IMR-90 (cell line): ENCODE measurements at regions not wholly inside any gene's neighbourhood (a gene's known extent, or its start where the extent isn't known, plus 50 kb on each side); places are given as distances from the start of the nearest gene placed in this dataset.

Source experiments
- CEBPB ChIP-seq: IDR thresholded peaks from 2 replicates; pipeline ENCODE4 v1.6.1; 2012; ENCODE audit warnings: low read depth, low read length, improper control_type of control experiment
- MAZ ChIP-seq: IDR thresholded peaks from 2 replicates; pipeline ENCODE4 v1.6.1; 2012; ENCODE audit warnings: low read depth, mild to moderate bottlenecking, low read length, improper control_type of control experiment, moderate library complexity, borderline replicate concordance
- MXI1 ChIP-seq: IDR thresholded peaks from 2 replicates; pipeline ENCODE4 v1.6.1; 2012; ENCODE audit warnings: low read depth, mild to moderate bottlenecking, low read length, moderate library complexity, borderline replicate concordance
- TF ChIP-seq, protein P1 (sequence below): conservative IDR thresholded peaks from 2 replicates; pipeline ENCODE4 v1.5.1; 2012; ENCODE audit warnings: mild to moderate bottlenecking, low read depth, low read length, improper control_type of control experiment

GRCh38 chr9:3018691-3019230 is 174.9 kb upstream of the PUM3 start:
- TF ChIP-seq, protein P1, sequence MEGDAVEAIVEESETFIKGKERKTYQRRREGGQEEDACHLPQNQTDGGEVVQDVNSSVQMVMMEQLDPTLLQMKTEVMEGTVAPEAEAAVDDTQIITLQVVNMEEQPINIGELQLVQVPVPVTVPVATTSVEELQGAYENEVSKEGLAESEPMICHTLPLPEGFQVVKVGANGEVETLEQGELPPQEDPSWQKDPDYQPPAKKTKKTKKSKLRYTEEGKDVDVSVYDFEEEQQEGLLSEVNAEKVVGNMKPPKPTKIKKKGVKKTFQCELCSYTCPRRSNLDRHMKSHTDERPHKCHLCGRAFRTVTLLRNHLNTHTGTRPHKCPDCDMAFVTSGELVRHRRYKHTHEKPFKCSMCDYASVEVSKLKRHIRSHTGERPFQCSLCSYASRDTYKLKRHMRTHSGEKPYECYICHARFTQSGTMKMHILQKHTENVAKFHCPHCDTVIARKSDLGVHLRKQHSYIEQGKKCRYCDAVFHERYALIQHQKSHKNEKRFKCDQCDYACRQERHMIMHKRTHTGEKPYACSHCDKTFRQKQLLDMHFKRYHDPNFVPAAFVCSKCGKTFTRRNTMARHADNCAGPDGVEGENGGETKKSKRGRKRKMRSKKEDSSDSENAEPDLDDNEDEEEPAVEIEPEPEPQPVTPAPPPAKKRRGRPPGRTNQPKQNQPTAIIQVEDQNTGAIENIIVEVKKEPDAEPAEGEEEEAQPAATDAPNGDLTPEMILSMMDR = no peak
- TF ChIP-seq MAZ = no peak
- TF ChIP-seq CEBPB = no peak
- no peak for TF ChIP-seq MXI1
